ENCODE measurements at regions not wholly inside any gene's neighbourhood (a gene's known extent, or its start where the extent isn't known, plus 50 kb on each side); places are given as distances from the start of the nearest gene placed in this dataset.

- no peak for DNase-seq (ENCODE audit: low read depth in 2 of 2)
Measured at GRCh38 chr3:31004025-31004678, 109.7 kb upstream of the GADL1 start.

- no peak for DNase-seq (ENCODE audit: low read depth in 2 of 2)
Measured at GRCh38 chr3:31008994-31009393, 114.5 kb upstream of the GADL1 start.

GRCh38 chr3:31009881-31010280 lies 115.4 kb upstream of the GADL1 start:
- no peak for DNase-seq (ENCODE audit: low read depth in 2 of 2)

GRCh38 chr3:31010491-31010890 lies 116.0 kb upstream of the GADL1 start:
- no peak for DNase-seq (ENCODE audit: low read depth in 2 of 2)

GRCh38 chr3:31011380-31011779 lies 116.9 kb upstream of the GADL1 start:
- DNase-seq (ENCODE audit: low read depth in 2 of 2): no peak

GRCh38 chr3:31013090-31013489 lies 118.6 kb upstream of the GADL1 start:
- no peak for DNase-seq (ENCODE audit: low read depth in 2 of 2)

- DNase-seq (ENCODE audit: low read depth in 2 of 2): no peak
Measured at GRCh38 chr3:31013843-31014242, 119.4 kb upstream of the GADL1 start.

GRCh38 chr3:31014317-31015040 lies 120.0 kb upstream of the GADL1 start:
- DNase-seq (ENCODE audit: low read depth in 2 of 2): no peak

GRCh38 chr3:31016196-31016595 lies 121.7 kb upstream of the GADL1 start:
- DNase-seq (ENCODE audit: low read depth in 2 of 2): no peak

- DNase-seq (ENCODE audit: low read depth in 2 of 2): no peak
Measured at GRCh38 chr3:31022716-31023115, 128.3 kb upstream of the GADL1 start.

GRCh38 chr3:31025541-31025940 lies 131.1 kb upstream of the GADL1 start:
- DNase-seq (ENCODE audit: low read depth in 2 of 2): no peak

- no peak for DNase-seq (ENCODE audit: low read depth in 2 of 2)
Measured at GRCh38 chr3:31027191-31027761, 132.8 kb upstream of the GADL1 start.

GRCh38 chr3:31027914-31028313 lies 133.5 kb upstream of the GADL1 start:
- no peak for DNase-seq (ENCODE audit: low read depth in 2 of 2)

GRCh38 chr3:31028766-31029165 lies 134.3 kb upstream of the GADL1 start:
- no peak for DNase-seq (ENCODE audit: low read depth in 2 of 2)

- no peak for DNase-seq (ENCODE audit: low read depth in 2 of 2)
Measured at GRCh38 chr3:31029706-31030105, 135.2 kb upstream of the GADL1 start.

GRCh38 chr3:31035681-31036080 lies 141.2 kb upstream of the GADL1 start:
- DNase-seq (ENCODE audit: low read depth in 2 of 2): no peak

- no peak for DNase-seq (ENCODE audit: low read depth in 2 of 2)
Measured at GRCh38 chr3:31038086-31038739, 143.8 kb upstream of the GADL1 start.

GRCh38 chr3:31039145-31039544 lies 144.7 kb upstream of the GADL1 start:
- no peak for DNase-seq (ENCODE audit: low read depth in 2 of 2)

- no peak for DNase-seq (ENCODE audit: low read depth in 2 of 2)
Measured at GRCh38 chr3:31041161-31041978, 146.9 kb upstream of the GADL1 start.

- no peak for DNase-seq (ENCODE audit: low read depth in 2 of 2)
Measured at GRCh38 chr3:31043184-31043819, 148.8 kb upstream of the GADL1 start.

- no peak for DNase-seq (ENCODE audit: low read depth in 2 of 2)
Measured at GRCh38 chr3:31047673-31048072, 153.2 kb upstream of the GADL1 start.

Data from stimulated activated CD8-positive, alpha-beta memory T cell treated with anti-CD3 and anti-CD28 coated beads, Interleukin-15, amount 100 ng/mL, for 4 hours (primary cell).